ENCODE measurements at regions not wholly inside any gene's neighbourhood (a gene's known extent, or its start where the extent isn't known, plus 50 kb on each side); places are given as distances from the start of the nearest gene placed in this dataset.

GRCh38 chr1:95561346-95561745 is 327.3 kb downstream of the RWDD3 start:
- Mint-ChIP-seq H3K4me1 (ENCODE audit: low read depth) (no peaks in the 10 kb centered on the region), H3K36me3 (ENCODE audit: low read depth) (no peaks in the 10 kb centered on the region), H3K9me3 (peaks cover 13% of the 10 kb centered on the region), H3K27ac (no peak overlapping the region), H3K4me3 (no peak overlapping the region), H3K27me3 (no peaks in the 10 kb centered on the region)
- ChIA-PET CTCF (interaction anchor here (1.2 kb wide), 2 partner anchors 11 to 14 kb away, joined by 3 to 4 read pairs; no protein-coding TSS in a partner anchor), POLR2A (no interaction called here)
- no peak for ATAC-seq
- no peak for TF ChIP-seq CTCF (IDR thresholded peaks at IDR 0.05)
- intact Hi-C loops (cut with micrococcal nuclease) = no loop called here
- no peak for DNase-seq

DNA sequence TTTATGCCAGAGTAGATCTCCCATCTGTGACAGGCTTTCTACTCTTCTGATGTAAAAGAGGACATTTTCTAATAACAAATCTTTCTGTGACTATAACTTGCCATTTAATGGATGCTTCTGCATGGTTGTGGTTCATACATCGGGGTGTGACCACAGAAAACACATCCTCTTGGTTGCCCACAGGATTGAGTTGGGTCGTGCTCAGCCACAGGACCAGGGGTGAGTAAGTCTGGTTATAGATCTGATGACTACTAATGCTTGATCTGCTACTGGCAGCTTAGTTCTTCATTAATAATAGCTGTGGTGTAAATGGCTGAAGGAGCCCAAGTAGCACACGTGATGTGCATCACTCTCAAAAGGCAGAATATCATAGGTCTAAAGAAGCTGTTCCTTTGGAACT is 328.2 kb downstream of the RWDD3 start:
- POLR2A ChIA-PET = no interaction called here
- Mint-ChIP-seq H3K36me3 (ENCODE audit: low read depth) (no peaks in the 10 kb centered on the region), H3K4me3 (no peak overlapping the region), H3K27me3 (no peaks in the 10 kb centered on the region), H3K9me3 (peaks cover 9% of the 10 kb centered on the region), H3K27ac (no peak overlapping the region), H3K4me1 (ENCODE audit: low read depth) (no peaks in the 10 kb centered on the region)
- DNase-seq (no peak), ATAC-seq (no peak)
- CTCF ChIA-PET = interaction anchor here (1.2 kb wide), 2 partner anchors 10 to 14 kb away, joined by 3 to 4 read pairs; no protein-coding TSS in a partner anchor
- TF ChIP-seq CTCF (IDR thresholded peaks at IDR 0.05) = no peak
- intact Hi-C loops (cut with micrococcal nuclease) = no loop called here

DNA sequence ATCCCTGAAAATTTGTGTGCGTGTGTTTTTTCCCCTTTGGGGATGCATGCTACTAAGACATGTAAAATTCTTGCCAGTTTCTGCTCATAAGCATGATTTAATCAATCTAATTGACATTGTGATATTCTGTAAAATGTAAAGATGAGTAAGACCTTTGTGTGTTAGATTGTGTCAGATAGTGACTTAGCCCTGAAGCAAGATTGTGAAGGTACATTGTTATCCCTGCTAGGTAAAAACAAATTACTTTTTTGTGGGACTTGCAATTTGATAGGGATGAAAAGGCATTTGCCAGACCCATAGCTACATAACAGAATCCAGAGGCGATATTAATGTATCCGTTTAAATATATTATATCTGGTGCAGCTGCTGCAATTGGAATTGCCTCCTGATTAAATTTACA is 338.0 kb downstream of the RWDD3 start:
- no peaks in the 10 kb centered on the region for H3K4me1 Mint-ChIP-seq (ENCODE audit: low read depth)
- POLR2A ChIA-PET = no interaction called here
- CTCF ChIA-PET = interaction anchor here (1.4 kb wide), 1 partner anchor 10 kb away, joined by 3 read pairs; no protein-coding TSS in a partner anchor

GRCh38 chr1:95572962-95573361 is 339.0 kb downstream of the RWDD3 start:
- DNase-seq = no peak
- H3K27ac Mint-ChIP-seq = no peak overlapping the region
- no peak for ATAC-seq
- H3K36me3 Mint-ChIP-seq (ENCODE audit: low read depth) = no peaks in the 10 kb centered on the region
- no peaks in the 10 kb centered on the region for H3K27me3 Mint-ChIP-seq
- intact Hi-C loops (cut with micrococcal nuclease) = no loop called here
- peaks cover 2% of the 10 kb centered on the region for H3K9me3 Mint-ChIP-seq
- H3K4me1 Mint-ChIP-seq (ENCODE audit: low read depth) = no peaks in the 10 kb centered on the region
- ChIA-PET CTCF (interaction anchor here (1.4 kb wide), 1 partner anchor 11 kb away, joined by 3 read pairs; no protein-coding TSS in a partner anchor), POLR2A (no interaction called here)
- no peak for TF ChIP-seq CTCF (IDR thresholded peaks at IDR 0.05)
- H3K4me3 Mint-ChIP-seq = no peak overlapping the region

More for the DNA sequence above, 338.0 kb downstream of the RWDD3 start:
- no peak for TF ChIP-seq CTCF (IDR thresholded peaks at IDR 0.05)
- intact Hi-C loops (cut with micrococcal nuclease) = no loop called here
- no peak overlapping the region for H3K4me3 Mint-ChIP-seq
- H3K27ac Mint-ChIP-seq = no peak overlapping the region
- no peaks in the 10 kb centered on the region for H3K27me3 Mint-ChIP-seq
- ATAC-seq (no peak), DNase-seq (no peak)
- H3K9me3 Mint-ChIP-seq = peaks cover 2% of the 10 kb centered on the region
- H3K36me3 Mint-ChIP-seq (ENCODE audit: low read depth) = no peaks in the 10 kb centered on the region

GRCh38 chr1:95575291-95575690 is 341.3 kb downstream of the RWDD3 start:
- Mint-ChIP-seq H3K27me3 (no peaks in the 10 kb centered on the region), H3K9me3 (peaks cover 3% of the 10 kb centered on the region), H3K4me1 (ENCODE audit: low read depth) (no peaks in the 10 kb centered on the region), H3K36me3 (ENCODE audit: low read depth) (no peaks in the 10 kb centered on the region), H3K27ac (no peak overlapping the region), H3K4me3 (no peak overlapping the region)
- CTCF ChIA-PET = interaction anchor here (1.1 kb wide), 1 partner anchor 14 kb away, joined by 4 read pairs; no protein-coding TSS in a partner anchor
- TF ChIP-seq CTCF (IDR thresholded peaks at IDR 0.05) = no peak
- intact Hi-C loops (cut with micrococcal nuclease) = no loop called here
- ATAC-seq (no peak), DNase-seq (no peak)
- POLR2A ChIA-PET = no interaction called here

Data from activated CD8-positive, alpha-beta T cell treated with anti-CD3 and anti-CD28 coated beads for 36 hours (primary cell).